KOPT-K1 (cell line): ENCODE measurements at regions not wholly inside any gene's neighbourhood (a gene's known extent, or its start where the extent isn't known, plus 50 kb on each side); places are given as distances from the start of the nearest gene placed in this dataset.
"Not testable (repeated sequence)": the region's sequence is repeated elsewhere in the genome, so short reads cannot be mapped to it uniquely, and the experiment has no call there.

ENCODE experiments used
- H3K27ac ChIP-seq: fragments of 200-600 bp; sonication (generic); 2 replicates; pipeline ENCODE4 v1.5.1; 2016; ENCODE audit warnings: antibody characterized with exemption, mild to moderate bottlenecking, low read depth, low read length; ENCODE audit not compliant: poor library complexity, severe bottlenecking
- H3K36me3 ChIP-seq: fragments of 200-600 bp; sonication (generic); 2 replicates; pipeline ENCODE4 v1.5.1; 2017; ENCODE audit warnings: antibody characterized with exemption, mild to moderate bottlenecking, low read length, moderate library complexity; ENCODE audit not compliant: insufficient read depth
- H3K9me3 ChIP-seq: fragments of 200-600 bp; sonication (generic); 2 replicates; pipeline ENCODE4 v1.5.1; 2017; ENCODE audit warnings: antibody characterized with exemption, low read length, mild to moderate bottlenecking; ENCODE audit not compliant: insufficient read depth, poor library complexity, severe bottlenecking

DNA sequence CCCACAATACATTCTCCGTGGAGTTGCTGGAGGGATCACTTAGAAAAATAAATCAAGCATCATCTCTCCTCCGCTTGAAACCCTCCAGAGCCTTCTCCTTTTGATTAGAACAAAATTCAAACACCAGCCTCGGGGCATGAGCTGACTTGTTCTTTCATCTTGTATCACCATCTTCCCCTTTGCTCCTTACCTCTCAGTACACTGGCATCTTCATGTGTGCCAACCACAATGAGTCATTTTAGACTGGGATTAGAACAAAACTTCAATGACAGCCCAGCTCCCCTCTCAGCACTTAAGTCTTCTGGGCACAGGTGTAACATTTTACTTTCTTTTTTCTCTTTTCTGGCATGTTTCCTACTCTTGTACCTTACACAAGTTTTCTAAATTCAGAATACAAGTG lies 1159.2 kb upstream of the TMEM132C start:
- H3K36me3 ChIP-seq, result no peaks in the 10 kb centered on the region
- H3K27ac ChIP-seq, result no peak overlapping the region
- no peaks in the 10 kb centered on the region for H3K9me3 ChIP-seq

DNA sequence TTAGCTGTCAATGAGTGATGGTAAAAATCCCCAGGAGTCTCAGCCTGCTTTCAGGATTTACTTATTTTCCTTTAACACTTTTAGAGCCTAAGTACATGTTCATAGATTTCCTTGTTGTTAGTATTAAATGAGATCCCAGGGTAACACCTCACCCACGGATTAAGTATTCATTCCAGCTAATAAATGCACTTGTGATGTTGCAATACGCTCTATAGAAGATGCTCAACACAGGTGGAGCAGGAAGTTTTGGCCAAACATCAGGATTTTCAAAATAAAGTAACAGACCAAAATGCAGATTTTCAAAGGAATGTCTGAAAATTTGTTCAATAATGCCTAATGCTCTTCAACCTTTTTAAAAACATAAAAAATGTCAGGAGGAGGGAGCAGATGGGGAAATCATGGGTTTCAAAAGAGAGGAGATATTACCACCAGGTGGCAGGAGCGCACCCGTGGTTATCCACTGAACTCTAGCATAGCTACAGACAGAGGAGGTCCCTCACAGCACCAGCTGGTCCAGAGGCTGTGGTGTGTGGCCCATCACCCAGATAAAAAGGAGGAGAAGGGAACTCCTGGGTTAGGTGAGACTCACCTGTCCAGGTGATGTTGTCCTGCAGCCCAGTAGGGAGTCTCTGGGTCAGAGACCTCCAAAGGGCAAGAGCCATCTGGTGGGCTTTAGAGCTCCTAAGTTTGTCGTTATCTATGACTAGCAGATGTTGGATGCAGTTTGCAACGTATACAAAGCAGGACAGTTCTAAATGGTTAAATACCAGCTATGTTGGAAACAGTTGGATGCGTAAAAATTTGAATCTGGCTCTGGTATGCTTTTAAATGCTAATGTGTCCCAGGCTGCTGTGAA lies 1158.4 kb upstream of the TMEM132C start:
- no peaks in the 10 kb centered on the region for H3K9me3 ChIP-seq
- no peak overlapping the region for H3K27ac ChIP-seq
- H3K36me3 ChIP-seq, result no peaks in the 10 kb centered on the region

DNA sequence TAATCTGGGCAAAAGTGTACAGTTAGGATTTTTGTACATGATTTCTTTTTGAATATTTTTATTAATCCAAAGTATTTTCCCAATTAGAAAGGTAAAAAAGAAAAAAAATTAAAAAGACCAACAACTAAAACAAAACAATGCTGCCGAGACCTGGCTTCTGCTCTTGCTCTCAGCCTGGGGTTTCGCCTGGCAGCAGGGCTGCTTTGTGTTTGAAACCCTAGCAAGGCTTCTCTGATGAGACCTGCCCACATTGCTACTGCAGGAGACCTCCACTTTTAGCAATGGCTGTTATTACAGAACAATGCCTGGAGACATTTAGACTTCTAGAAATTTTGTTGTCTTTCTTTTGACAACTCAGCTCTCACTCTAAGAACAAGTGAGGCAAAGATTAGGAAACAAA lies 1153.0 kb upstream of the TMEM132C start:
- no peaks in the 10 kb centered on the region for H3K36me3 ChIP-seq
- no peak overlapping the region for H3K27ac ChIP-seq
- H3K9me3 ChIP-seq, result no peaks in the 10 kb centered on the region

DNA sequence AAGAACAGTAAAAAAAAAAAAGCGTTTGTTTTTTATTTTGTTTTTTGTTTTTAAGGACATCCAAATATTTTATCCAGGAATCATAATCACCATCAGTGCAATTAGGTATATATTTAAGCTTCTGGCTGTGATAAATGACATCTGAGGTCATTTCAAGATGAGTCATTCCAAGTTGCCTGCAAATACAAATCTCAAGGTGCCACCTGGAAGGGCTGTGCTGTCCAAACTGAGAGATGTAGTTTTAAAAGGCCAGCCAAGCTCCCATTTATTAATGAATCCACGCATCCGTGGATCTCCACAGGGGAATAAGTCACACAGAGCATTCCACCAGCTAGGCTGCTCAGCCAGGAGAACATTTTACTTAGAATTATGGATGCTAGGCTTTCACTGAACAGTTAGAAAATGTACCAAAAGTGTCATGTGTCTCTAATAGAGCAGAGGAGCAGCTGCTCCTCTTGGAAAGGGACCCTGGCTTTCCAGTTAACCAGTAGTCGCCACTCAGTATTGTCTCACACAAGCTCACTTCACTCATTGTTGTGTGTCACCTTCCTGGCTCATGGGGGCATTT lies 1151.4 kb upstream of the TMEM132C start:
- Histone ChIP-seq H3K36me3 (no peaks in the 10 kb centered on the region), H3K27ac (no peak overlapping the region), H3K9me3 (no peaks in the 10 kb centered on the region)

- Histone ChIP-seq H3K27ac (no peak overlapping the region), H3K9me3 (no peaks in the 10 kb centered on the region), H3K36me3 (no peaks in the 10 kb centered on the region)
Observed at GRCh38 chr12:127118251-127118650, 1148.7 kb upstream of the TMEM132C start.

DNA sequence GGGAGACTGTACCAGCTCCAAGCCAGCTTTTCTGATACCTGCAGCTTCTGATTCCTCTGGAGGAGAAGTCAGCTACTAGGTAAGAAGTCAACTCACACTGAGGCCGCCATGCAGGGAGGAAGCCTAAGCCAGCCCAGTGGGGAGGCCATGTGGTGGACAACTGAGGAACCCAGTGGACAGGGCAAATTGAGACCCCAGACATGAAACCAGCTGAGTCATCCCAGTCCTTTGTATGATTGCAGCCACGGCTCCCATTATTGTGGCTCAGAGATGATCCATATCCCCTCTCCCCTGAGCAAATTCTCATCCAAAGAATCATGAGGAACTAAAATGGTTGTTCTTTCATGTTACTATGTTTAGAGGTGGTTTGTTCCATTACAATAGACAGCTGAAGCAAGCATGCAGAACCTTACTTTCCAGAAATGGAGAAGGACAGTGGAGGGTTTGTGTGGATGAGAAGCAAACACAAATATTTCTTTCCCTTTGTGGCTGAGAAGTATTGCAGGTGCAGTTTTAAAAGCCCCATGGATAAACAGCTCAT lies 1147.3 kb upstream of the TMEM132C start:
- H3K36me3 ChIP-seq, result no peaks in the 10 kb centered on the region
- H3K9me3 ChIP-seq, result no peaks in the 10 kb centered on the region
- no peak overlapping the region for H3K27ac ChIP-seq

DNA sequence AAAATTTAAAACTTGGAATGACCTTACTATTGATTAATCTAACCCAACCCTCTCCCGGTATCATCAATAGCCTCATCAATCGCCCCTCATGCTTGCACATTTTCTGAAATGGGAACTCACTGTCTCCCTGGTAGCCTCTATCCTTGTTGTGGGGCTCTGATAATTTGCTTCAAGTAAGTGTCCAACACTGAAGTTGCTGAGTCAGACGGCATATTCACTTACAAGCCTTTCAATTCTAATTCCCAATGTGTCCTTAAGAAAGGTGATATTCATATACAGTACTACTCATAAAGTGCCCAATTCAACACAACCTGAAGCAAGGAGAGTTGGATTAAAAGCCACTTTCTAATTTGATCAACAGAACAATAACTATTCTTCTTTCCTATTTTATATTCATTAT lies 1146.1 kb upstream of the TMEM132C start:
- H3K27ac ChIP-seq, result no peak overlapping the region
- H3K36me3 ChIP-seq, result no peaks in the 10 kb centered on the region
- H3K9me3 ChIP-seq, result no peaks in the 10 kb centered on the region

GRCh38 chr12:127121494-127122084 lies 1145.4 kb upstream of the TMEM132C start:
- Histone ChIP-seq H3K9me3 (no peaks in the 10 kb centered on the region), H3K36me3 (no peaks in the 10 kb centered on the region), H3K27ac (no peak overlapping the region)

DNA sequence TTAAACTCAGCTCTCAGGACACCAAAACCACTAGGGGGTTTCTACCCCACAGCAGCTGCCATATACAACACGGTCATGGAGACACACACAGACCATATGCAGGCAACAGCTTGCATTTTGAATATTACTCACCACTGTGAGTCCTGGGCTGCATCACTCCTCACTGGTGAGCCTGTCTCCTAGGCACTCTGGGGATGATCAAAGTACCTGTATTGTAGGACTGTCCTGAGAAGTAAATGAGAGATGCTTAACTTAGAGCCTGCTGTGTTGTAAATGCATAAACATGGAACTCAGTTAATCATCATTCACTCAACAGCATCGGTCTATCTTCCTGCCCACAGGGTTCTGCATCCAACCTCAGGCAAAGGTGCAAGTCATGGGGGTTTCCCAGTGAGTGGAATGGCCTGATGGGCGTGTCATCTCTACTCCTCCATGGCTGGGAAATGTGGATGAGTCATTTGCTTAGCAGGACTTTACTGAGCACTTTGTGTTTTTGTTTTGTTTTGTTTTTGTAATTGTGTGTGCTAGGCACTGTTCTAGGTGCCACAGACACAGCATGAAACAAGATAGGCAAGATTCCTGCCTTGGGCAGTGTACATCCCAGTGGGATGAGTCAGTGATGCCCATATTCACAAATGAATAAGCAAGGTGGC lies 1141.2 kb upstream of the TMEM132C start:
- Histone ChIP-seq H3K27ac (no peak overlapping the region), H3K36me3 (no peaks in the 10 kb centered on the region)

DNA sequence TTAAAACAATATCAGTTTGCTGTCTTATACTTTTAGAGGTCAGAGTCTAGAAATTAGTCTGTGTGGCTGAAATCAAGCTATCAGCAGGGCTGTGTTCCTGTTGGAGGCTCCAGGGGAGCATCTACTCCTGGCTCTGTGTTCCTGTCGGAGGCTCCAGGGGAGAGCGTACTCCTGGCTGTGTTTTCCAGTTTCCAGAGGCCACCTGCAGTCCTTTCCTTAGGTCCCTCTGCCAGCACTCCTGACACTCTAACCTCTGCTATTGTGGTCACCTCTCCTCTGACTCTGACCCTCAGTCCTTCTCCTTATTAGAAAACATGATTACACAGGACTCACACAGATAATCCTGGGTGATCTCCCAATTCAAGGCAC lies 1140.7 kb upstream of the TMEM132C start:
- no peaks in the 10 kb centered on the region for H3K36me3 ChIP-seq
- no peaks in the 10 kb centered on the region for H3K9me3 ChIP-seq
- H3K27ac ChIP-seq, result no peak overlapping the region

More for the DNA sequence above, 1141.2 kb upstream of the TMEM132C start:
- no peaks in the 10 kb centered on the region for H3K9me3 ChIP-seq

DNA sequence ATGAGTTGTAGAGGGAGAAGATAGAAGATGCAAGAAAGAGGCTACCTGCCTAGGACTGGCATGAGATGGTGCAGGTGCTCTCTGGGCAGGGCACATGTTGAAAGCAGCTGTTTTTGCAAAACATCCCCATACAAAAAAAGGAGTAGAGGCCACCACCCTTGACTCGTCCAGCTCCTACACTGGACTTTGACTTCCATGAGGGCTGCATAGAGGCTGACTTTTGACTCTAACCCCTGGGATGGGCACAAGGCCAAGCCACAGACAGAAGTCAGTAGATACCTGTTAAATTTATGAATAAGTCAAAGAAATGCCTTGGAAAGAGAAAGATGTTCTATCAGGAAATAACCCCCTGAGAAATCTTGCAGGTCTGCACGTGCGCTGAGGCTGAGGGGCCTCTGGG lies 1139.1 kb upstream of the TMEM132C start:
- Histone ChIP-seq H3K27ac (no peak overlapping the region), H3K36me3 (no peaks in the 10 kb centered on the region), H3K9me3 (no peaks in the 10 kb centered on the region)

DNA sequence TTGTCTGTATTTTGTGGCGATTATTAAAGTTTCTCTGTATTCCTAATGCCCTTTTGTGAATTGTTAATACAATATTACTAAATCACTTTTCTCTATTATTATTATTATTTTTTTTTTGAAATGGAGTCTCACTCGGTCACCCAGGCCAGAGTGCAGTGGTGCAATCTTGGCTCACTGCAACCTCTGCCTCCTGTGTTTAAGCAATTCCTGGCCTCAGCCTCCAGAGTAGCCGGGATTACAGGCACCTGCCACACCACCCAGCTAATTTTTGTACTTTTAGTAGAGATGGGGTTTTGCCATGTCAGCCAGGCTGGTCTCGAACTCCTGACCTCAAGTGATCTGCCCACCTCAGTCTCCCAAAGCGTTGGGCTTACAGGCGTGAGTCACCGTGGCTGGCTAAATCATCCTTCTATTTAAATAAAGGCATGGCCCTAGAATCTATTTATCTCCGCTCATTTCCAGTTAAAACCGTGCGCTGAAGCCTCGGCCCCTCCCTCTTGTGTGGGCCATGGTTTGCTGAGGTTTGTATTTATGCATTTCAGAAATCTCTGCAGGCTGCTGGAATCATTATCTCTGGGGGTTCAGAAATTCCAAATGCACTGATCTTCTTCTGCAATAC lies 1136.4 kb upstream of the TMEM132C start:
- Histone ChIP-seq H3K36me3 (no peaks in the 10 kb centered on the region), H3K9me3 (no peaks in the 10 kb centered on the region), H3K27ac (no peak overlapping the region)

DNA sequence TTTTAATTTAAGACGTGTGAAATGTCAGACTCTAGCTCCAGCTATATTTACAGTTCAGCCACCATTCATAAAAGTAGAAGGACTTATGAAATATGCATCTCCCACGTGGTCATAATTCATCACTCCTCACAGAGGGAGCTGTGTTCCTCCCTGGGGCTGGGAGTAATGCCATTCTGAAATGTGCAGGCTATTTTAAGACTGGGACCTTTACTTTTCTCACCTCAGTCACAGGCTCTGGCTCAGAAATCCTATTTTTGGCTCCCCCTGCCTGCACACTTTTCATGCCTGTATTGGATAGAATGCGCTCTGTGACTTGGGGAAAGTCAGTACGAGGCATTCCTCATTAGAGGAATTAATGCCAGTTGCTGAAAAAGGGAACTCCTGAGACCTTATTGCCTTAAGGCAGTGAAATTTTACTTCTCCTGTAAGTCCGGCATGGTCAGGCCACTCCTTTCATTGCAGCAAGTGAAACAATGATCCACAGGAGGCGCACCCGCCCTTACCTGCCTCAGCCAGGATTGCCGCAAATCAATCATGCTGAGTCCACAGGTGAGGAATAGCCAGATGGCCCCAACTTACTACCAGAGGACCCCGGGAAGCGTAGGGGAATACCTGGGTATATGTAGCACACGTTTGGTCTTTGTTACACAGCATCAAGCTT lies 1133.2 kb upstream of the TMEM132C start:
- no peaks in the 10 kb centered on the region for H3K9me3 ChIP-seq
- H3K27ac ChIP-seq, result no peak overlapping the region
- H3K36me3 ChIP-seq, result no peaks in the 10 kb centered on the region

GRCh38 chr12:127140864-127141484 lies 1126.0 kb upstream of the TMEM132C start:
- not testable (repeated sequence) for H3K36me3 ChIP-seq, H3K9me3 ChIP-seq, H3K27ac ChIP-seq
